Thyroid gland (tissue), 4 donors: ENCODE measurements at regions not wholly inside any gene's neighbourhood (a gene's known extent, or its start where the extent isn't known, plus 50 kb on each side); places are given as distances from the start of the nearest gene placed in this dataset.

Experiments used
- DNase-seq, 2 donors: peaks; one replicate each; pipeline ENCODE4 v3.0.0-alpha.2; 2019
- H3K27ac ChIP-seq, 3 donors: fragments of 200-600 bp; sonication (generic); 1 replicate in 2 of 3; 2 replicates in 1 of 3; pipeline ENCODE4 v1.5.1; 2016 to 2019; ENCODE audit warnings: mild to moderate bottlenecking in 1 of 3, moderate library complexity in 1 of 3
- H3K27me3 ChIP-seq: fragments of 200-600 bp; sonication (generic); one replicate; pipeline ENCODE4 v1.5.1; 2019
- H3K36me3 ChIP-seq, 2 donors: fragments of 200-600 bp; sonication (generic); one replicate each; pipeline ENCODE4 v1.5.1; 2016 to 2019
- H3K4me1 ChIP-seq, 2 donors: fragments of 200-600 bp; sonication (generic); one replicate each; pipeline ENCODE4 v1.5.1; 2017 to 2019
- H3K4me3 ChIP-seq, 3 donors: fragments of 200-600 bp; sonication (generic); replicated peaks in 1 of 3; 1 replicate in 2 of 3; 2 replicates in 1 of 3; pipeline ENCODE4 v1.5.1; 2016; ENCODE audit warnings: mild to moderate bottlenecking in 1 of 3
- H3K9me3 ChIP-seq: fragments of 200-600 bp; sonication (generic); one replicate; pipeline ENCODE4 v1.5.1; 2017
- CTCF ChIP-seq, 6 experiments: fragments of 200-600 bp in 3 of 6; fragments of 450-650 bp in 3 of 6; sonication (generic) in 3 of 6; IDR thresholded peaks; one replicate each; pipeline ENCODE4 v1.5.1; 2016 to 2019; ENCODE audit warnings: antibody characterized with exemption in 6 of 6, mild to moderate bottlenecking in 2 of 6, inconsistent platforms in 1 of 6, moderate library complexity in 1 of 6
- POLR2A ChIP-seq, 2 donors: fragments of 450-650 bp; IDR thresholded peaks; one replicate each; pipeline ENCODE4 v1.6.1; 2017; ENCODE audit warnings: antibody characterized with exemption in 2 of 2, mild to moderate bottlenecking in 2 of 2, moderate library complexity in 1 of 2
- WGBS, 2 donors: methylation state at CpG; one replicate each; pipeline ENCODE4 v1.1.5; 2017; 5-methylcytosine and 5-hydroxymethylcytosine counted together
- intact Hi-C: fragments of 100-400 bp; cut with DNase I; formaldehyde crosslinking; loops from one replicate; pipeline ENCODE4 v1.15.1; 2023

- 90 to 93% methylated on average over 4 of the region's 4 CpGs for WGBS, 2 donors
- Histone ChIP-seq H3K9me3 (no peaks in the 10 kb centered on the region), H3K4me1 (no peaks in the 10 kb centered on the region), H3K36me3 (no peaks in the 10 kb centered on the region), H3K4me3 (no peak overlapping the region), H3K27ac (no peak overlapping the region), H3K27me3 (no peaks in the 10 kb centered on the region)
- intact Hi-C loops, result no loop called here
- no peak for DNase-seq
- TF ChIP-seq CTCF (IDR thresholded peaks at IDR 0.05), result no peak
- no peak for TF ChIP-seq POLR2A (IDR thresholded peaks at IDR 0.05)
These were observed 239.4 kb upstream of the LRIG1 start for GRCh38 chr3:66740260-66740659.

GRCh38 chr3:66744521-66744920 is 243.7 kb upstream of the LRIG1 start:
- intact Hi-C loops, result no loop called here
- no peak overlapping the region for H3K27ac ChIP-seq
- DNase-seq, result no peak
- H3K9me3 ChIP-seq, result no peaks in the 10 kb centered on the region
- no peaks in the 10 kb centered on the region for H3K27me3 ChIP-seq
- WGBS, 2 donors, result 93 to 95% methylated on average over 1 of the region's 1 CpG
- TF ChIP-seq CTCF (IDR thresholded peaks at IDR 0.05), result no peak
- no peak for TF ChIP-seq POLR2A (IDR thresholded peaks at IDR 0.05)
- no peak overlapping the region for H3K4me3 ChIP-seq
- H3K4me1 ChIP-seq, result no peaks in the 10 kb centered on the region
- no peaks in the 10 kb centered on the region for H3K36me3 ChIP-seq

- TF ChIP-seq CTCF (IDR thresholded peaks at IDR 0.05) (no peak), POLR2A (IDR thresholded peaks at IDR 0.05) (no peak)
- H3K4me3 ChIP-seq, result no peak overlapping the region
- no peaks in the 10 kb centered on the region for H3K4me1 ChIP-seq
- no peaks in the 10 kb centered on the region for H3K27me3 ChIP-seq
- DNase-seq, result no peak
- intact Hi-C loops, result no loop called here
- H3K36me3 ChIP-seq, result no peaks in the 10 kb centered on the region
- 94 to 95% methylated on average over 2 of the region's 2 CpGs for WGBS, 2 donors
- H3K9me3 ChIP-seq, result no peaks in the 10 kb centered on the region
- no peak overlapping the region for H3K27ac ChIP-seq
These were observed 244.2 kb upstream of the LRIG1 start for GRCh38 chr3:66744986-66745385.

DNA sequence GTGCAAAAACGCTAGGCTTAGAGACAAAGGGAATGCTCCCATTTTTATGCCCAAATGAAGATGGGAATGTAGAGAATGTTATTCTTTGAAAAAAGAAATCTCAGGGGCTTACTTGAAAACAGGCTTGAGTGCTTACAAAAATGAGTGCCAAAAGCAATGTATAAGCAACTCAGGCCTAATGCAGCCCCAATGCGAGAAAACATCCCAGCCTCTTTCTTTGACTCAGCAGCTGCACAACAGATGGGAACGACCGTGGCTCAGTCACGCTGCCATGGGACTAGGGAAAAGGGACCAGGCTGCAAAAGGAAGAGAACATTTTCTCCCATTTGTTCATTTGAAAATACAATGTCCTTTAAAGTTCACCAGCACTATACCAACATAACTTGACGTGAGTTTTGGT is 246.4 kb upstream of the LRIG1 start:
- no peaks in the 10 kb centered on the region for H3K27me3 ChIP-seq
- WGBS, 2 donors, result 74 to 85% methylated on average over 6 of the region's 6 CpGs
- no peak for DNase-seq
- H3K9me3 ChIP-seq, result no peaks in the 10 kb centered on the region
- H3K4me3 ChIP-seq, result no peak overlapping the region
- TF ChIP-seq POLR2A (IDR thresholded peaks at IDR 0.05) (no peak), CTCF (IDR thresholded peaks at IDR 0.05) (no peak)
- H3K4me1 ChIP-seq, result no peaks in the 10 kb centered on the region
- H3K36me3 ChIP-seq, result no peaks in the 10 kb centered on the region
- intact Hi-C loops, result no loop called here
- no peak overlapping the region for H3K27ac ChIP-seq

- Histone ChIP-seq H3K4me1 (no peaks in the 10 kb centered on the region), H3K36me3 (no peaks in the 10 kb centered on the region), H3K27ac (no peak overlapping the region), H3K9me3 (no peaks in the 10 kb centered on the region), H3K4me3 (no peak overlapping the region), H3K27me3 (no peaks in the 10 kb centered on the region)
- intact Hi-C loops, result no loop called here
- 69 to 81% methylated on average over 4 of the region's 4 CpGs for WGBS, 2 donors
- no peak for DNase-seq
- no peak for TF ChIP-seq CTCF (IDR thresholded peaks at IDR 0.05)
- TF ChIP-seq POLR2A (IDR thresholded peaks at IDR 0.05), result no peak
These were observed 246.9 kb upstream of the LRIG1 start for GRCh38 chr3:66747696-66748095.
